G401 (cell line): ENCODE measurements at regions not wholly inside any gene's neighbourhood (a gene's known extent, or its start where the extent isn't known, plus 50 kb on each side); places are given as distances from the start of the nearest gene placed in this dataset.
A peak's percentile ranks its signal among the peaks of the same experiment; 100 is the strongest.

Source experiments
- DNase-seq: peaks from one replicate; pipeline ENCODE4 v3.0.0-alpha.2; 2015; ENCODE audit warnings: low spot score
- in situ Hi-C: cut with HindIII; loops from 2 replicates; pipeline ENCODE4 v1.10.0; 2016; ENCODE audit warnings: low sequenced_read_pairs, mixed read lengths

GRCh38 chr2:146950361-146950760 is 894.5 kb upstream of the ACVR2A start:
- no peak for DNase-seq
- in situ Hi-C loops, result no loop called here

GRCh38 chr2:146949400-146949799 is 895.4 kb upstream of the ACVR2A start:
- DNase-seq, result no peak
- in situ Hi-C loops, result no loop called here

- DNase-seq, result no peak
- in situ Hi-C loops, result no loop called here
Measured at GRCh38 chr2:146944601-146945000, 900.2 kb upstream of the ACVR2A start.

GRCh38 chr2:146939991-146940685 is 904.7 kb upstream of the ACVR2A start:
- in situ Hi-C loops, result no loop called here
- DNase-seq, result no peak

- in situ Hi-C loops, result no loop called here
- DNase-seq, result no peak
Measured at GRCh38 chr2:146934921-146935320, 909.9 kb upstream of the ACVR2A start.

GRCh38 chr2:146931109-146931508 is 913.7 kb upstream of the ACVR2A start:
- in situ Hi-C loops, result no loop called here
- no peak for DNase-seq

GRCh38 chr2:146927080-146927711 is 917.6 kb upstream of the ACVR2A start:
- in situ Hi-C loops, result no loop called here
- DNase-seq, result peak; percentile 17

GRCh38 chr2:146918280-146918679 is 926.5 kb upstream of the ACVR2A start:
- DNase-seq, result no peak
- in situ Hi-C loops, result no loop called here

- no peak for DNase-seq
- in situ Hi-C loops, result no loop called here
Measured at GRCh38 chr2:146917431-146918042, 927.3 kb upstream of the ACVR2A start.

GRCh38 chr2:146916914-146917313 is 927.9 kb upstream of the ACVR2A start:
- in situ Hi-C loops, result no loop called here
- DNase-seq, result no peak

- in situ Hi-C loops, result no loop called here
- no peak for DNase-seq
Measured at GRCh38 chr2:146913476-146913875, 931.4 kb upstream of the ACVR2A start.

- in situ Hi-C loops, result no loop called here
- no peak for DNase-seq
Measured at GRCh38 chr2:146912536-146912935, 932.3 kb upstream of the ACVR2A start.

GRCh38 chr2:146908776-146909175 is 936.1 kb upstream of the ACVR2A start:
- no peak for DNase-seq
- in situ Hi-C loops, result no loop called here

- in situ Hi-C loops, result no loop called here
- no peak for DNase-seq
Measured at GRCh38 chr2:146898083-146898482, 946.7 kb upstream of the ACVR2A start.

- in situ Hi-C loops, result no loop called here
- no peak for DNase-seq
Measured at GRCh38 chr2:146894514-146894913, 950.3 kb upstream of the ACVR2A start.

GRCh38 chr2:146893500-146894041 is 951.3 kb upstream of the ACVR2A start:
- DNase-seq, result no peak
- in situ Hi-C loops, result no loop called here

- DNase-seq, result no peak
- in situ Hi-C loops, result no loop called here
Measured at GRCh38 chr2:146890491-146890890, 954.3 kb upstream of the ACVR2A start.

GRCh38 chr2:146879882-146880281 is 964.9 kb upstream of the ACVR2A start:
- in situ Hi-C loops, result no loop called here
- no peak for DNase-seq

GRCh38 chr2:146874260-146874658 is 970.6 kb upstream of the ACVR2A start:
- no peak for DNase-seq
- in situ Hi-C loops, result no loop called here

- in situ Hi-C loops, result no loop called here
- DNase-seq, result no peak
Measured at GRCh38 chr2:146873646-146874259, 971.1 kb upstream of the ACVR2A start.
